Stomach (tissue), 8 donors: ENCODE measurements at regions not wholly inside any gene's neighbourhood (a gene's known extent, or its start where the extent isn't known, plus 50 kb on each side); places are given as distances from the start of the nearest gene placed in this dataset.
"Not testable (repeated sequence)": the region's sequence is repeated elsewhere in the genome, so short reads cannot be mapped to it uniquely, and the experiment has no call there.

Source experiments
- DNase-seq, 2 donors: peaks; one replicate each; pipeline versions ENCODE4 v3.0.0 to v3.0.0-alpha.2; 2013 to 2019
- H3K27ac ChIP-seq, 5 donors: fragments of 200-600 bp in 4 of 5; sonication (generic) in 4 of 5; one replicate each; pipeline ENCODE4 v1.5.1; 2013 to 2019; ENCODE audit warnings: mild to moderate bottlenecking in 1 of 5, moderate library complexity in 1 of 5
- H3K27me3 ChIP-seq, 3 donors: fragments of 200-600 bp; sonication (generic); one replicate each; pipeline ENCODE4 v1.5.1; 2017 to 2019; ENCODE audit warnings: mixed run types in 1 of 3
- H3K36me3 ChIP-seq, 4 donors: fragments of 200-600 bp; sonication (generic); 1 replicate in 3 of 4; 2 replicates in 1 of 4; pipeline ENCODE4 v1.5.1; 2016 to 2019
- H3K4me1 ChIP-seq, 4 donors: fragments of 200-600 bp; sonication (generic); one replicate each; pipeline ENCODE4 v1.5.1; 2016 to 2019
- H3K4me3 ChIP-seq, 4 donors: fragments of 200-600 bp; sonication (generic) in 3 of 4; one replicate each; pipeline ENCODE4 v1.5.1; 2016 to 2019; ENCODE audit warnings: mild to moderate bottlenecking in 1 of 4
- H3K9me3 ChIP-seq, 4 donors: fragments of 200-600 bp; sonication (generic); one replicate each; pipeline ENCODE4 v1.5.1; 2016 to 2019
- EP300 ChIP-seq: sonication (generic); formaldehyde crosslinking; IDR thresholded peaks from one replicate; pipeline ENCODE4 v1.6.1; 2017; ENCODE audit warnings: antibody characterized with exemption
- POLR2A ChIP-seq, 4 donors: fragments of 450-650 bp; IDR thresholded peaks; one replicate each; pipeline ENCODE4 v1.6.1; 2016; ENCODE audit warnings: antibody characterized with exemption in 4 of 4, control low read depth in 2 of 4, mild to moderate bottlenecking in 1 of 4, moderate library complexity in 1 of 4
- POLR2AphosphoS5 ChIP-seq, 3 donors: sonication (generic); formaldehyde crosslinking; IDR thresholded peaks; one replicate each; pipeline ENCODE4 v1.6.1; 2016; ENCODE audit warnings: antibody characterized with exemption in 3 of 3
- WGBS, 5 donors: extraction: QIAGEN DNeasy Blood & Tissue Kit in 3 of 5; methylation state at CpG; one replicate each; pipeline versions ENCODE4 v1.1.5 to v1.1.7; 2013 to 2018; 5-methylcytosine and 5-hydroxymethylcytosine counted together
- intact Hi-C: fragments of 100-400 bp; cut with DNase I; formaldehyde crosslinking; loops from one replicate; pipeline ENCODE4 v1.15.1; 2023; ENCODE audit warnings: low total_unique reads
- TF ChIP-seq, protein P1 (sequence below), 7 experiments: fragments of 450-650 bp in 4 of 7; fragments of 200-600 bp in 3 of 7; sonication (generic) in 3 of 7; IDR thresholded peaks; one replicate each; pipeline ENCODE4 v1.5.1; 2016 to 2019; ENCODE audit warnings: antibody characterized with exemption in 7 of 7, control low read depth in 2 of 7, mild to moderate bottlenecking in 1 of 7
- donor health status: healthy with polysubstance abuse.
- donor health status: Bipolar disorder and iron deficiency.
- donor health status: healthy.

DNA sequence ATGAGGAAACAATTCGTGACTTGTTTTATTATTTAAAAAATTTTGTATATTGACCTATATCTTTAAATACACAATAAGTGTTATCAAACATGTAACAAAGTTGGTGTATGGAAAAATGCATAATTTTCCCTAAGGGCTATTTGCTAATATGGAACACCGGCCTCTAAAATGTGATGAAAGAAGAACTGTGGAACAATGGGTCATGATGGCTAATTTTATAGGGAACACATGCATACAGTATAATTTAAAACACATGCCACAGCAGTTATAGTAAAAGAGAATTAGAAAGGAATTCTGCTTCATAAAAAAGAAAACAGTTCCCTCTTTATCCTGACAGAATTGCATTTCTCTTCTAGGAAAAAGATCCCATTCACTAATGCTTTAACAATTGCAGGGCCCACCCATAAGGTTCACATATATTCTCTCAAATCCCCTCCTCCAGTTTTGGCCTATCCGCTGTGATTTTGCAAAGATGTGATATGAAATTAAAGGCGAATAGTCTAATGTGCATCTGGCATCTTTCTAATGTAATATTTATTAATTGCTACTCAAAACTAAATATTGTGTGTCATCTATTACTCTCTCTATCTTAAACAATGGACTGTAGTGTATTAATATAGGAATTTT lies 628.1 kb upstream of the CITED2 start:
- Histone ChIP-seq H3K27ac (no peak overlapping the region), H3K9me3 (no peaks in the 10 kb centered on the region), H3K36me3 (no peaks in the 10 kb centered on the region), H3K4me1 (peaks cover 0 to 6% (median 1%) of the 10 kb centered on the region in 4 donors), H3K4me3 (no peak overlapping the region), H3K27me3 (no peaks in the 10 kb centered on the region)
- 65 to 68% (median 65%) methylated on average over 4 of the region's 4 CpGs for WGBS, 5 donors
- peak in 1 of 2 donors; percentile 27 for DNase-seq
- no peak for TF ChIP-seq POLR2A (IDR thresholded peaks at IDR 0.05)
- TF ChIP-seq, protein P1, sequence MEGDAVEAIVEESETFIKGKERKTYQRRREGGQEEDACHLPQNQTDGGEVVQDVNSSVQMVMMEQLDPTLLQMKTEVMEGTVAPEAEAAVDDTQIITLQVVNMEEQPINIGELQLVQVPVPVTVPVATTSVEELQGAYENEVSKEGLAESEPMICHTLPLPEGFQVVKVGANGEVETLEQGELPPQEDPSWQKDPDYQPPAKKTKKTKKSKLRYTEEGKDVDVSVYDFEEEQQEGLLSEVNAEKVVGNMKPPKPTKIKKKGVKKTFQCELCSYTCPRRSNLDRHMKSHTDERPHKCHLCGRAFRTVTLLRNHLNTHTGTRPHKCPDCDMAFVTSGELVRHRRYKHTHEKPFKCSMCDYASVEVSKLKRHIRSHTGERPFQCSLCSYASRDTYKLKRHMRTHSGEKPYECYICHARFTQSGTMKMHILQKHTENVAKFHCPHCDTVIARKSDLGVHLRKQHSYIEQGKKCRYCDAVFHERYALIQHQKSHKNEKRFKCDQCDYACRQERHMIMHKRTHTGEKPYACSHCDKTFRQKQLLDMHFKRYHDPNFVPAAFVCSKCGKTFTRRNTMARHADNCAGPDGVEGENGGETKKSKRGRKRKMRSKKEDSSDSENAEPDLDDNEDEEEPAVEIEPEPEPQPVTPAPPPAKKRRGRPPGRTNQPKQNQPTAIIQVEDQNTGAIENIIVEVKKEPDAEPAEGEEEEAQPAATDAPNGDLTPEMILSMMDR (IDR thresholded peaks at IDR 0.05), result no peak
- TF ChIP-seq EP300, result no peak
- TF ChIP-seq POLR2AphosphoS5 (IDR thresholded peaks at IDR 0.05), result no peak
- intact Hi-C loops, result no loop called here

DNA sequence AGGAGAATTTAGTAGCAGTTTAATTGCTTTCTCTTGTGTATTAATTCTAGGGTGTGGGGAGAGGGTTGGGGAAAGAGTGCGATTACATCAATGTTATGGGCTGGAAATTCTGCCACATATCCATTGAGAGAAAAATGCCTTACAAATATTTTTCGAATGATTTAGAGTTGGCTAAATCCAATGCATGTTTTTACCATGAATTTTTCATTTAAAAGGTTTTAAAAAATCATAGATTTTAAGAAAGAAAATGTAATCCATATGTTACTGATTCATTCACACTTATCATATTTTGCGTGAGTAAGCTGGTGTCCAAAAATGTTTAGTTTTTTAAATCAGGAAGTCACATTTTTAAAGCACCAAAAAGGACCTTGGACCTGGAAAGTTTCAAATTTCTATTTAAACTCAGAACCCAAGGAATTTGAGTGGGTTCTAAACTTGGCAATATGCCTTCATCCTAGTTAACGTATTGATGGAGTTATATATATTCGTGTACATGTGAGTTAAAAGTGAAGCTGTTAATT lies 627.4 kb upstream of the CITED2 start:
- no peaks in the 10 kb centered on the region for H3K36me3 ChIP-seq
- H3K27me3 ChIP-seq, result no peaks in the 10 kb centered on the region
- 49 to 62% (median 57%) methylated on average over 5 of the region's 5 CpGs for WGBS, 5 donors
- DNase-seq, result peak in 1 of 2 donors; percentile 36
- no peaks in the 10 kb centered on the region for H3K9me3 ChIP-seq
- TF ChIP-seq POLR2A (IDR thresholded peaks at IDR 0.05), result no peak
- peaks cover 0 to 6% (median 1%) of the 10 kb centered on the region in 4 donors for H3K4me1 ChIP-seq
- H3K4me3 ChIP-seq, result no peak overlapping the region
- intact Hi-C loops, result no loop called here
- no peak overlapping the region for H3K27ac ChIP-seq

DNA sequence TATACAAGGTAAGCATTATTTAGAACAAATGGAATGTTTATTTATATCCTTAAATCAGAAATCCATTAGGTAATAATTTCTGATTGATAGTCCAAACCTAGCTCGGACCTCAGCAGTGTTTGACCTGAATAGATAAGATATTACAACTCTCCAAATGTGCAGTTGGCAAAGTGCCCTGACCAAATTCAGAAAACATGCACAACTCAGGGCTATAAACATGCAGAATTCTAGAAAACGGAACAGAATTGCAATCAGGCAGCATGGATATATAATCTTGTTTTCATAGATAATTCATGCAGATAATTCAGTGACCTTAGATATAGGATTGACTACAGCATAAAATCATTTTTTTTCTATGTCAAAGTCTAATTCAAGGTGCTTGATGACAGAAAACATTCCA lies 626.6 kb upstream of the CITED2 start:
- Histone ChIP-seq H3K4me1 (peaks cover 0 to 6% (median 1%) of the 10 kb centered on the region in 4 donors), H3K4me3 (no peak overlapping the region), H3K27me3 (no peaks in the 10 kb centered on the region), H3K9me3 (no peaks in the 10 kb centered on the region), H3K36me3 (no peaks in the 10 kb centered on the region), H3K27ac (no peak overlapping the region)
- no peak for TF ChIP-seq EP300
- TF ChIP-seq, protein P1 (IDR thresholded peaks at IDR 0.05), result no peak
- TF ChIP-seq POLR2AphosphoS5 (IDR thresholded peaks at IDR 0.05), result no peak
- TF ChIP-seq POLR2A (IDR thresholded peaks at IDR 0.05), result no peak
- WGBS, 5 donors, result 16 to 49% (median 25%) methylated on average over 2 of the region's 2 CpGs
- DNase-seq, result no peak
- intact Hi-C loops, result no loop called here

DNA sequence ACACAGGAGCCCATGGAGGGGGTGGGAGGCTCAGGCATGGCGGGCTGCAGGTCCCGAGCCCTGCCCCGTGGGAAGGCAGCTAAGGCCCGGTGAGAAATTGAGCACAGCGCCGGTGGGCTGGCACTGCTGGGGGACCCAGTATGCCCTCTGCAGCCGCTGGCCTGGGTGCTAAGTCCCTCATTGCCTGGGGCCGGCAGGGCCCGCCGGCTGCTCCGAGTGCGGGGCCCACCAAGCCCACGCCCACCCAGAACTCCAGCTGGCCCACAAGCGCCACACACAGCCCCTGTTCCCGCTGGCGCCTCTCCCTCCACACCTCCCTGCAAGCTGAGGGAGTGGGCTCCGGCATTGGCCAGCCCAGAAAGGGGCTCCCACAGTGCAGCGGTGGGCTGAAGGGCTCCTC lies 625.2 kb upstream of the CITED2 start:
- H3K4me1 ChIP-seq, intact Hi-C loops, H3K36me3 ChIP-seq, H3K27me3 ChIP-seq, DNase-seq, H3K4me3 ChIP-seq, H3K9me3 ChIP-seq, H3K27ac ChIP-seq: not testable (repeated sequence)
- WGBS, 5 donors, result 95 to 100% (median 98%) methylated on average over 1 to 18 of the region's 18 CpGs

DNA sequence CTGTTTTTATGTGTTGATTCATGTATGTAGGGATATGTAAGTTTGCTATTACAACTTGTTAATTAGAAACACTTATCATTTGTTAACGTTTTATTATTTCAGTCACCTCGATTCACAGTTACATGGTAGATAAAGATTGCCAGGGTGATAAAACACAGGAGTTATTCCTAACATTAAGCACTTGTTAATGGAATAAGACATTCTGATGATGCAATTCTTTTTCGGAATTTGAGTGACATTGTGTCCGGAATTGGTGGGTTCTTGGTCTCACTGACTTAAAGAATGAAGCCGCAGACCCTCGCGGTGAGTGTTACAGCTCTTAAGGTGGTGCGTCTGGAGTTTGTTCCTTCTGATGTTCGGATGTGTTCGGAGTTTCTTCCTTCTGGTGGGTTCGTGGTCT lies 624.0 kb upstream of the CITED2 start:
- intact Hi-C loops, H3K4me1 ChIP-seq, H3K36me3 ChIP-seq, H3K27ac ChIP-seq, H3K27me3 ChIP-seq, DNase-seq, H3K4me3 ChIP-seq, H3K9me3 ChIP-seq: not testable (repeated sequence)
- 90 to 97% (median 96%) methylated on average over 10 to 11 of the region's 11 CpGs for WGBS, 5 donors

DNA sequence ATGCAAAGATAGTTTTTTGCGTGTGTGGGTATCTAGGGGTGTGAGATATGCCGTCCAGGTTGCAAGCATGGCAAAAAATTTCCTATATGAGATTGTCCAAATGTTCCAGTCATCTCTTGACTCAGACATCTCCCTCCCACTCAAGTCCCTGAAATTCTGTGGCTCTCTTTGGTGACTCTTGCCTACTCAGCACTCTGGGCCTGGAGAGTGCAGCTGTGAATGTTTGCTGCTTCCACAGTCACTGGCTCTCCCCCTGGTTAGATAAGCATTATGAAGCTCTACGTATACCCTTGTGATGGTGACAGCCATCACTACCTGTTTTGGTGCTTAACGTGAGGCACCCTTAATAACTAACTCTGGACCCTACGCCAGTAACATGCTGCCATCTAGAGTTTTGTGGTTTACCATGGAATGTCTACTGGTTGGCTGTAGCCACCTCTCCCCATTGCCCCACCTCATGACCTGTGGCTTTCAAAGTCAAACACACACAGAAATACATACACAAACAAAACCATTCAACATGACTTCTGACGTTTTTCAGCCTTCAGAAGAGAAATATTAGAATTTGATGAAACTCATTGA lies 621.9 kb upstream of the CITED2 start:
- TF ChIP-seq POLR2A (IDR thresholded peaks at IDR 0.05), result no peak
- TF ChIP-seq, protein P1 (IDR thresholded peaks at IDR 0.05), result peak in 1 of 7 experiments; percentile 7
- Histone ChIP-seq H3K27me3 (no peaks in the 10 kb centered on the region), H3K27ac (no peak overlapping the region), H3K9me3 (no peaks in the 10 kb centered on the region), H3K4me3 (no peak overlapping the region), H3K4me1 (peaks cover 0 to 7% (median 0%) of the 10 kb centered on the region in 4 donors), H3K36me3 (no peaks in the 10 kb centered on the region)
- 67 to 79% (median 71%) methylated on average over 6 of the region's 6 CpGs for WGBS, 5 donors
- peak in 1 of 2 donors; percentile 29 for DNase-seq
- intact Hi-C loops, result no loop called here
